ENCODE measurements at regions not wholly inside any gene's neighbourhood (a gene's known extent, or its start where the extent isn't known, plus 50 kb on each side); places are given as distances from the start of the nearest gene placed in this dataset.

GRCh38 chr11:8766043-8766987 is 83.7 kb downstream of the RPL27A start:
- TF ChIP-seq CTCF (IDR thresholded peaks at IDR 0.05) (no peak), POLR2A (IDR thresholded peaks at IDR 0.05) (no peak)
